Stimulated activated CD4-positive, alpha-beta T cell treated with anti-CD3 and anti-CD28 coated beads, TNF-alpha, amount 100 ng/mL, for 1 hour (primary cell): ENCODE measurements at regions not wholly inside any gene's neighbourhood (a gene's known extent, or its start where the extent isn't known, plus 50 kb on each side); places are given as distances from the start of the nearest gene placed in this dataset.
"Not testable (repeated sequence)": the region's sequence is repeated elsewhere in the genome, so short reads cannot be mapped to it uniquely, and the experiment has no call there.

Source experiments
- DNase-seq, 3 donors: peaks; one replicate each; pipeline ENCODE4 v3.0.0-alpha.2; 2020; ENCODE audit warnings: low read depth in 3 of 3, low spot score in 1 of 3

DNA sequence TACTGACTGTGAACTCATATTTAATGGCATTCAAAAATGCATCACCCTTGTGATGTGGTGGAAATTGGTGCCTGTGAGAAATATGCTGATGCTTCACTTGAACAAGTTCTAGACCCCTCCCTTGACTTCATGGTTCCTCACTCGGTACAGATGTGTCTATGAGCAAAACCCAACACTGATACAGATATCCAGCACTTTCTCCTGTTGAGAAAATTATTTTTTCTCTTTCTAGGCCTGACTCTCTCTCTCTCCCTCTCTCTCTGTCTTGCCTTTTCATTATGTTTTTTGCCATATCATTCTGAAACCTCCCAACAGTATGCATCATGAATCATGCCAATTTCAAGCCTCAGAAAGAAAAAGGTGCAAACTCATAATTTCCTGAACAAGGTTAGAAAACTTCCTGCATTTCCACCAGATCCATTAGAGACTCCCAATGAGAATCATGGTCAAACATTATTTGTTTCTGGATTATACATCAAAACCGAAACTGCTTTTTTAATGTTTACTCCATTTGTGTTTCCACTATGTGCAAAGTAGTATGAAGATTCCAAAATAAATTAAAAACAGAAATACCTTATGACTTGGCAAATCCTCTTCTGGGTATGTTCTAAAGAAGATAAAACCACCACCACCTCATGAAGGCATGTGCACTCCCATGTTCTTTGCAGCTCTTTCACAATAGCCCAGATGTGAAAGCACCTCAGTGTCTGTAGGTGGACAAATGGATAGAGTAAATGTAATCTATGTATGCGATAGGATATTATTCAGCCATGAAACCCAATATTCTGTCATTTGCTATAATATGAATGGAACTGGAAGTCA, 543.6 kb downstream of the TMEM121 start:
- no peak for DNase-seq

DNA sequence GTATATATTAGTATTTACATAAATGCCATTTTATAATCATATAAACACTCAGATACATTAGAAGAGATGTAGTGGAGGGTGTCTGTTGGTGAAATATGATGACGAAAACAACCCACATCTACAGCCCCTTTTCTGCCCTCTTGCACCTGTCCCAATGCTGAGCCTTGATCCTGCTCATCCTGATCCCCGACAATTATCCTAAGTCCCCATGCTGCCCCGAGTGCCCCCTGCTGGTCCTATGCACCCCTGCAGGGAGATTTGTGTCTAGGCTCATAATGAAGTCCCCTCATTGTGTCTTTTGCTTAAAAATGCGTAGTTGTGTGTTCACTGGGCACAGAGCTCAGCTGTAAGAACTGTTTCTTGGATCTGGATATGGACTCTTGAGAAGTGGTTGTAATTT, 554.5 kb downstream of the TMEM121 start:
- no peak for DNase-seq

DNA sequence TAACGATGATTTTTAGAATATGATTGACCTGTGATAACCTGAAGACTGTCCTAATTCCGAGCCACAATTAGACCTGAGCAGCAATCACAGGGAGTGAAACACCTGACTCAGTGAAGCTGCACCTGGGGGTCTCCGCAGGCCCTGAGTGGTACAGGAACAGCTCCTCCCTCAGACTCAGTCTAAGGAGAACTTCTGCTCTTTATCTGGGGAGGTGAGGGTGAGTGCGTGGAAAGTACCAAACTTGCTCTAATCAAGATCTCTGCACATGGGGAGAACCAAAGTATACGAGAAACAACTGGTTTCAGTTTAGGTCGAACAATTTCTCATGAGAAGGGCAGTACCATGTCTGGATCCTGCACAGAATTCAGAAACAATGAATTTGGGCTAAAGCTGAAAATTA, 555.3 kb downstream of the TMEM121 start:
- not testable (repeated sequence) for DNase-seq

DNA sequence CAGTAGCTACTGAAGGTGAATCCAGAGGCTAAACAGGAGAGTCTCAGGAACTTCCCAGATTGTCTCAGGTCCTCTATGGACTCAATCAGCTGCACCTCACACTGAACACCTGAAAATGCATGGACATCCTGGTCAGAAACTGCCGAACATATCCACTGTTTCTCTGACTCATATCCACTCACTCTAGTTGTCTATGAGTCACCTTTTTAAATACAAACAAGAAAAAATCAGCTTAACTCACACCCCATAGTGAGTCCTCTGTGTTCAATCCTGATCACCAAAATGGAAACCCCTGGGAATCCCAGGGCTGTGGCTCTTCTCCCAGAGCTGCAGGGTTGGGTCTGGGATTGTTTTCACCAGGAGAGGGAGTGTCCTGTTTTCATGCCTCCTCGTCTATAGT, 556.7 kb downstream of the TMEM121 start:
- DNase-seq, result no peak

DNA sequence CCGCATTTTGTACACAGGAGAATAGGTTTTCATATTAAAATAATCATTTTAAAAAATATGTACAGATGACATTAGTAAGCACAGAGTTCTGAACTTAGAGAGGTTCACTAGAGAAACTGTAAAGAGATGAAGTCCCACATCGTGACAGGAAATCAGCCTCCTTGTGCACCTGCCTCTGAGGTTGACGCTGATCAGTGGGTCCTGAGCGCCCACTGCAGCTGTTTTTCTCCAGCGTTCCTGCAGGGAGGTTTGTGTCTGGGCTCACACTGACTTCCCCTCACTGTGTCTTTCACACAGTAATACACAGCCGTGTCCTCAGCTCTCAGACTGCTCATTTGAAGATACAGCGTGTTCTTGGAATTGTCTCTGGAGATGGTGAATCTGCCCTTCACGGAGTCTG, 561.5 kb downstream of the TMEM121 start:
- DNase-seq, result no peak

DNA sequence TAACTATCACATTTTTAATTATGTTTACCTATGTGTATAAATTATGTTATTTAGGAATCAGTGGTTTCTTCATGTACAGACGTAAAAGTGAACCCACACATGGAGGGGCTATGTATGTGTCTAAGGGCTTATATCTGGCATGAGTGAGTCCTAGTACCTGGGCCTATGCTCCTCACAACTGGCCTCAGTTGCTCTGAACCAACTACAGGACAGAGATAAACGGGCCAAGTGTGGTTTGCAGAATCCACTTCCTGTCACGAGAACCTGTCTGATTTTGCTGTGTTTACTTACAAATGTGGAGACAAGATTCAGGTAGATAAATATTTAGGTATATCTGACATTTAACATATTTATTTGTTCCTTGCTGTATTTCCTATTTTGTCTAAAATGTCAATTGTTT, 562.5 kb downstream of the TMEM121 start:
- DNase-seq, result not testable (repeated sequence)

DNA sequence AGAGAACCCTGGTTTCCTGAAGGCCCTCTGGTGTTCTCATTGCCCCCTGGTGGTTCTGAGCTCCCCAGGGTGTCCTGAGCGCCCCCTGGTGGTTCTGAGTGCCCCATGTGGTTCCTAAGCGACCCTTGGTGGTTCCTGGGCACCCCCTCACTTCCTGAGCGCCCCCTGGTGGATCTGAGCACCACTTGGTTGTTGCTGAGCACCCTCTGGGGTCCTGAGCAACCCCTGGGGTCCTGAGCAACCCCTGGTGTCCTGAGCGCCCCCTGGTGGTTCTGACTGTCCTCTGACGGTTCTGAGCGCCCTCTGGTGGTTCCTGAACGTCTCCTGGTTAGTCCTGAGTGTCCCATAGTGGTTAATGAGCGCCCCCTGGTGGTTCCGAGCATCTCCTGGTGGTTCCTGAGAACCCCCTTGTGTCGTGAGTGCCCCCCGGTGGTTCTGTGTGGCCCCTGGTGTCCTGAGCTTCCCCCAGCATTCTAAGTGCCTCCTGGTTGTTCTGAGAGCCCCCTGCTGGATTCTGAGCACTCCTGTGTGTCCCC, 568.3 kb downstream of the TMEM121 start:
- DNase-seq, result peak in 1 of 3 donors; percentile 38

DNA sequence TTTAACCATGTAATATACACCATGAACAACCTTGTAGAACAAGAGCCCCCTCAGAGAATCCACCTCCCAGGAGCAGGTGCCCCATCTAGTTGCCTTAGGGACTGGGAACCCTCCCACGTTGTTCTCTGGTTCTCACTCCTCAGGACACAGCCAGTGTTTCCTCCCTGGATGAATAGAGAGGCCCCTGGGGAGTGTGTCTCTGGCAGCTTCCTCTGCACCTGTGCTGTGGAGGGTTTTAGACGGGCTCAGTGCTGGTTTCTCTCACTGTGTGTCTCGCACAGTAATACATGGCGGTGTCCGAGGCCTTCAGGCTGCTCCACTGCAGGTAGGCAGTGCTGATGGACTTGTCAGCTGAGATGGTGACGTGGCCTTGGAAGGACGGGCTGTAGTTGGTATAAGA, 581.3 kb downstream of the TMEM121 start:
- DNase-seq, result no peak

DNA sequence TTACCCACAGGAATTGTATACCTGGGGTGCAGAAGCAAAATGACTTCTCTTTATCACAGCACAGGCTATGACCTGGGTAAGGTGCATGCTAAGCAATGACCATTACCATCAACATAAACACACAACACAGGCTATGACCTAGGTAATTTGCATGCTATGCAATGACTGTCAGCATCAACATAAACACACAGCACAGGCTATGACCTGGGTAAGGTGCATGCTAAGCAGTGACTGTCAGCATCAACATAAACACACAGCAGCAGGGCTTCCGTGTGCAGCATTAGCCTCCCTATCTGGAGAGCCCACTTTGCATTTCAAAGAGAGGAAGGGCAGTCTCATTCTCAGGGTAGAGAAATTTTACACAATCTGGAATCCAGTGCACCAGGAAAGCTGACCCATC, 583.0 kb downstream of the TMEM121 start:
- no peak for DNase-seq

DNA sequence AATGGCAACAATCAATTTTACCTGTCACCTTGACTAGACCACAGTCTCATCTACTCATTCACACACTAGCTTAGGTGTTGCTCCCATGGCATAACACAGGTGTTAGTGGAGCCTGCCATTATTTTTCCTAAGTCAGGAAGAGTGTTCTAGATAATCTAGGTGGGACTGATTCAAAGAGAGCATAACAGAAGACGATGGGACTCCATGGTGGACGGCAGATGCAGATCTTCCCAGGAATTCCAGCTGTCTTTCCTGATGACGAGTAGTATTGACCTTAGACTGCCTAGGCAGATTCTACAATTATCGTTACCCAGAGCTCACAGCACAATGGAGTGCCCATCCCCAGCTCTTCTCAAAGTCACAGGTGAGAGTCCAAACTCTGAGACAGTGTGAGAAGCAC, 589.0 kb downstream of the TMEM121 start:
- DNase-seq, result no peak

DNA sequence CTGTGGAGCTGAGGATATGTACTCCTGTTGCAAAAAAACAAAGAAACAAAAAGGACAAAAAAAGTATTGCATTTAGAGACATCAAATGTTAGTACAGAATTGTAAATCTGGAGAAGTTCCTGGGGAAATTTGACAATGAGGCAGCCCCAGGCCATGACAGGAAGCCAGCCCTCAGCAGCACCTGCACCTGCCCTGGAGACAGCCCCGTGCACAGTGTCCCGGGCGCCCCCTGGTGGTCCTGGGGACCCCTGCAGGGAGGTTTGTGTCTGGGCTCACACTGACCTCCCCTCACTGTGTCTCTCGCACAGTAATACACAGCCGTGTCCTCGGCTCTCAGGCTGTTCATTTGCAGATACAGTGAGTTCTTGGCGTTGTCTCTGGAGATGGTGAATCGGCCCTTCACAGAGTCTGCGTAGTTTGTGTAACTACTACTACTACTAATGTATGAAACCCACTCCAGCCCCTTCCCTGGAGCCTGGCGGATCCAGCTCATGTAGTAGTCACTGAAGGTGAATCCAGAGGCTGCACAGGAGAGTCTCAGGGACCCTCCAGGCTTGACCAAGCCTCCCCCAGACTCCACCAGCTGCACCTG, 590.1 kb downstream of the TMEM121 start:
- DNase-seq, result peak in 1 of 3 donors; percentile 12

DNA sequence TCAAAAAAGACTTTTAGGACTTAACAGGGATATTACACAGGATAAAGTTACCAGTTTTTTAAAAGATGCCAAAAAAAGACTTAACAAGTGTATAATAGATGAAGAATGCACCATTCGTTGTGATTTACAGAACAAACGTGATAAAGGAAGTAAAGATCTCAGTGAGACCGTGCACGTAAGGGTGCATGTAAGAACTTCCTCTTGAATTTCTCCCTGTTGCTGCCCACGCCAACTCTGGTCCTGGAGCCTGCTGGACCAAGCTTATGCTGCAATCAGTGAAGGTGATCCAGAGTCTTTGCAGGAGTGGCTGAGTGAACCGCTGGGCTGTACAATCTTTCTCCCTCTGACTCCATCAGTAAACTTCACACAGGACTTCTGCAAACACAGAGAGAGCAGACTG, 593.7 kb downstream of the TMEM121 start:
- DNase-seq, result no peak

DNA sequence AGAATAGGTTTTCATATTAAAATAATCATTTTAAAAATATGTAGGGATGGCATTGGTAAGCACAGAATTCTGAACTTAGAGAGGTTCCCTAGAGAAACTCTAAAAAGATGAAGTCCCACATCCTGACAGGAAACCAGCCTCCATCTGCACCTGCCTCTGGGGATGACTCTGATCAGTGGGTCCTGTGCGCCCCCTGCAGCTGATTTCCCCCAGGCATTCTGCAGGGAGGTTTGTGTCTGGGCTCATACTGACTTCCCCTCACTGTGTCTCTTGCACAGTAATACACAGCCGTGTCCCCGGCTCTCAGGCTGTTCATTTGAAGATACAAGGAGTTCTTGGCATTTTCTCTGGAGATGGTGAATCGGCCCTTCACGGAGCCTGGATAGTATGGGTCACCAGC, 602.9 kb downstream of the TMEM121 start:
- DNase-seq, result no peak

DNA sequence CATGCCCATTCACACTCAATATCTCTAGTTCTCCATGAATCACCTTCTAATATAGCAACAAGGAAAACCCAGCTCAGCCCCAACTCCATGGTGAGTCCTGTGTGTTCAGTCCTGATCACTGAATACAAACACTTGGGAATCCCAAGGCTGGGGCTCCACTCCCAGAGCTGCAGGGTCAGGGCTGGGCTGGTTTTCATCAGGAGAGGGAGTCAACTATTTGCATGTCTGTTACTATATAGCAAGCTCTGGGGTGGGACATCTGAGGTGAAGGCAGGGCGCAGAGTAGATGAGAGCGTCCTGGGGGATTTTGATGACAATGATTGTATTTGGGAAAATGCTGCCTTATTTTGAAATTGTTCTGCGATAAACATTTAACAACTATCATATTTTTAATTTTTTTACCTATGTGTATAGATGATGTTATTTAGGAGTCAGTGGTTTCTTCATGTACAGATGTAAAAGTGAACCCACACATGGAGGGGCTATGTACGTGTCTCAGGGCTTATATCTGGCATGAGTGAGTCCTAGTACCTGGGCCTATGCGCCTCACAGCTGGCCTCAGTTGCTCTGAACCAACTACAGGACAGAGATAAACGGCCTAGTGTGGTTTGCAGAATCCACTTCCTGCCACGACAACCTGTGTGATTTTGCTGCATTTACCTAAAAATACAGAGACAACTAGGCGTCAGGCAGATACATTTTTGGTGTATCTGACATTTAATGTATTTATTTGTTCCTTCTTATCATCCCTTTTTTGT, 603.7 kb downstream of the TMEM121 start:
- not testable (repeated sequence) for DNase-seq

DNA sequence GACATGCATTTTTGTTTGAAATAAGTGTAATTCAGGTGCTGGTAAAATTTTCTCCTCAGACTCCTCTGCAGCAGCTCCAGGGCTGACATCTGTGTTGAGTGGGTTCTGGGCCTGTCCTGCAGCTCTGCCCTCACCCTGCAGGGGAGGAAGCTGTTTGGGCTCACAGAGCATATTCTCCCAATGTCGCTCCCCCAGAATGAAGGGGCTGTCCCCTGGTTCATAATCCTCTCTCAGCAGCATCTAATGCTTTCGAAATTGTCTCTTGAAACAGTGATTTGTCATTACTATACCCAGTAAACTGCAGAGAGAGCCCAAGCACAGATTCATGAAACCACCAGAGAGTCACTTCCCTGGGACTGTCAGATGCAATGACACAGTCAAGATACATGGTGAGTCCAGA, 606.7 kb downstream of the TMEM121 start:
- not testable (repeated sequence) for DNase-seq

DNA sequence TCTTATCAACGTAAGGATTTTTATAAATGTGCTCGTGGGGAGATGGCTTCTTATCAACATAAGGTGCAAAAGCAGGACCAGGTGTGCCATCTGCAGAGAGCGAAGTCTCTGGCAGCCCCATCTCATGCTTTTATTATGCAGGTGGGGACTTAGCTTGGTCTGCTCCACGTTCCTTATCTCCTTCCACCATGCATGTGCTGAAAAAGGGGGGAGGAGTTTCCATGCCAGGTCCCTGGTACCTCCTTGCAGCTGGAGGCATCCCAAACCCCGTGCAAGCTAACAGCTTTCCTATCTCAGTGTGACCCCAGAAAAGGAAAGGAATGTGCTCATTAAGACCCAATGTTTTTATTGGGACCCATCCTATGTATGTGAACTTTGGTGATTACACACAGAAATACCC, 608.5 kb downstream of the TMEM121 start:
- no peak for DNase-seq

DNA sequence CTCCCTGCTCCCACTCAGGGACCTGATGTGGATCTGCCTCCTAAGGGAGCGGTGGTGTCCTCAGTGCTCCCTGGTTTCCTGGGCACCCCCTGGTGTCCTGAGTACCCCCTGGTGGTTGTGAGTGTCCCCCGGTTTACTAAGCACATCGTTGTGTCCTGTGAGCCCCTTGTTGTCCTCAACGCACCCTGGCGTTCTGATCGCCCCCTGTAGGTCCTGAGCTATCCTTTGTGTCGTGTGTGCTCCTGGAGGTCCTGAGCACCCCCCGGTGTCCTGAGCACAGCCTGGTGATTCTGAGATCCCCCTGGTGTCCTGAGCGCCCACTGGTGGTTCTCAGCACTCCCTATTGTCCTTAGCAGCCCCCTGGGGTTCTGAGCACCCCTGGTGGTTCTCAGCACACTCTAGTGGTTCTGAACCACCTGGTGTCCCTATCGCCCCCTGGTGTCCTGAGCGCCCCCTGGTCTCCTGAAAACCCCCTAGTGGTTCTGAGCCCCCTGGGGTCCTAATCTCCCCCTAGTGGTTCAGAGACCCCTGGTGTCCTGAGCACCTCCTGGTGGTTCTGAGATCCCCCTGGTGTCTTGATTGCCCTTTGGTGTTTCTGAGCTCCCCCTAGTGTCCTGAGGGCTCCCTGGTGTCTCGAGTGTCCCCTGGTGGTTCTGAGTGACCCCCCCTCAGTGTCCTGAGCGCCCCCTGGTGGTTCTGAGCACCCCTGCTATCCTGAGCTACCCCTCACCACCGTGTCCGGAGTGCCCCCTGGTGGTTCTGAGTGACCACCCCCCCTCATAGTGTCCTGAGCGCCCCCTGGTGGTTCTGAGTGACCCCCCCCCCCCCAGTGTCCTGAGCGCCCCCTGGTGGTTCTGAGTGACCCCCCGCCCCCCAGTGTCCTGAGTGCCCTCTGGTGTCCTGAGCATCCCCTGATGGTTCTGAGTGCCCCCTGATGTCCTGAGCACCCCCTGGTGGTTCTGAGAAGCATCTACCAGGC, 615.1 kb downstream of the TMEM121 start:
- DNase-seq, result peak in 1 of 3 donors; percentile 31

DNA sequence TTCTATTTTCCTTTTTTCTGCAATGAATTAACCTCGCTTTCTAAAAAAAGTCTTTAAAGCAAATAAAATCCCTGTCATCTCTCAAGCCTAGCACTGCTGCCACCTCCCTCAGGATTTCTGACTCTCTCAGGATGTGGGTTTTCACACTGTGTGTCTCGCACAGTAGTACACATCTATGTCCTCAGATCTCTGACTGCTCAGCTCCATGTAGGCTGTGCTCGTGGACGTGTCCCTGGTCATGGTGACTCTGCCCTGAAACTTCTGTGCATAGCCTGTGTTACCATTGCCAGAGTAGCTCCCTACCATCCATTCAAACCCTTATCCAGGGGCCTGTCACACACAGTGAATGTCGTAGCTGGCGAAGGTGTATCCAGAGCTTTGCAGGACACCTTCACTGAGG, 619.3 kb downstream of the TMEM121 start:
- not testable (repeated sequence) for DNase-seq

DNA sequence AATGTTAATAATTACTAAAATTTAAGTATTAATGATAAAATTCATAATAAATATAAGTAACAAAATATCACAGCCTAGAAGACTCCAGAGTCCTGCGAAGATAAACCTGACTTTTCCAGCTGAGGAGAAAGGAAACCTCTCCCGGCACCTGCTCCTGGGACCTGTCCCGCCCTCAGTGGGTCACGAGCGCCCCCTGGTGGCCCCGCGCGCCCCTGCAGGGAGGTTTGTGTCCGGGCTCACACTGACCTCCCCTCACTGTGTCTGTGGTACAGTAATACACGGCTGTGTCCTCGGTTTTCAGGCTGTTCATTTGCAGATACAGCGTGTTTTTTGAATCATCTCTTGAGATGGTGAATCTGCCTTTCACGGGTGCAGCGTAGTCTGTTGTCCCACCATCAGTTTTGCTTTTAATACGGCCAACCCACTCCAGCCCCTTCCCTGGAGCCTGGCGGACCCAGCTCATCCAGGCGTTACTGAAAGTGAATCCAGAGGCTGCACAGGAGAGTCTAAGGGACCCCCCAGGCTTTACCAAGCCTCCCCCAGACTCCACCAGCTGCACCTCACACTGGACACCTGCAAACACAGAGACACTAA, 627.1 kb downstream of the TMEM121 start:
- peak; percentile 38 to 82 (median 71) for DNase-seq

DNA sequence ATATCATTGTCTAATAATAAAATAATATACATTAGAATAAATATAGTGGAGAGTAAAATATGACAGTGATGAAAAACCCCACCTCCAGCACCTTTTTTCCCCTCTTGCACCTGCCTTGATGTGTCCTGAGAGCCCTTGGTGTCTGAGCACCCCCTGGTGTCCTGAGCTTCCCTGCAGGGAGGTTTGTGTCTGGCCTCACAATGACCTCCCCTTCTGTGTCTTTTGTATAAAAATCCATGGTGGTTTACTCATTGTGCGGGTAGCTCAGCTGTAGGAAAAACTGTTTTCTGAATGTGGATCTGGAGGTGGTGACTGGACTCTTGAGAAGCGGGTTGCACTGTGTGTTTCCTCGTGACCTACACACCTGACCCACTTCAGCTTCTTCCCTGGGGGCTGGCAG, 636.9 kb downstream of the TMEM121 start:
- no peak for DNase-seq
